Stimulated activated naive CD8-positive, alpha-beta T cell treated with anti-CD3 and anti-CD28 coated beads, Interleukin-15, Interleukin-2, amounts not matched to agents 100 U/mL and 50 U/mL, for 24 hours (primary cell): ENCODE measurements at regions not wholly inside any gene's neighbourhood (a gene's known extent, or its start where the extent isn't known, plus 50 kb on each side); places are given as distances from the start of the nearest gene placed in this dataset.
"Not testable (repeated sequence)": the region's sequence is repeated elsewhere in the genome, so short reads cannot be mapped to it uniquely, and the experiment has no call there.

Source experiments
- ATAC-seq: fragments of 150-1000 bp; cut with Tn5 transposase; one replicate; pipeline ENCODE4 v1.10.0; 2021
- DNase-seq: peaks from one replicate; pipeline ENCODE4 v3.0.0; 2021

DNA sequence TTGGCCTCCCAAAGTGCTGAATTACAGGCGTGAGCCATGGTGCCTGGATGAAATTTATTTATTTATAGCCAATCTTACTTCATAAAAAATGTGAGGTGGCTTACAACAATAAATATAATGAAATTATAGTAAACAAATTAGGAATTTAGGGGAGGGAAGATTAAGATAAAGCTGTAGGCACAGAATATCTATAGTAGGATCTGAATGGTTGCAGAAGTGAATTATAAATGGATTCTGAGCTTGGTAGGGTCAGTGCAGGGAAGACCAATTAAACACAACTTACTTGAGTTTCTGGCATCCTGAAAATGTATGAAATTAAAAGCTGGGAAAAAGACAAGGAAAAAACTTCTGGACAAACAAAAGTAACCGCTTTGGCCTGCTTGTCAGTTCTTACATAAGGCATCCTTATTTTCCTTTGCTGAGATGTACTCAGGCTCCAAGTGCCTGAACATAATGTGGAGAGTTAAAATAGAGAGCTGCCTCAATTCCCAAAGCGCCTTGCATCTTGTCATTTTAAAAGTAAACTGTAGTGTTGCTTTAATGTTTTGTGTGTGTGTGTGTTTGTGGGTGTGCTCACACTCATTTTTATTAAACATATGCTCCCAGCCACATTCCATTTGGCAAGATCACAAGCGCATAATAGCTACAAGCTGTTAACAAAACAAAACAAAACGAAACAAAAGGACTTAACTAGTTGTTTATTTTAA lies 247.3 kb downstream of the S1PR1 start:
- no peak for ATAC-seq
- DNase-seq, result no peak

DNA sequence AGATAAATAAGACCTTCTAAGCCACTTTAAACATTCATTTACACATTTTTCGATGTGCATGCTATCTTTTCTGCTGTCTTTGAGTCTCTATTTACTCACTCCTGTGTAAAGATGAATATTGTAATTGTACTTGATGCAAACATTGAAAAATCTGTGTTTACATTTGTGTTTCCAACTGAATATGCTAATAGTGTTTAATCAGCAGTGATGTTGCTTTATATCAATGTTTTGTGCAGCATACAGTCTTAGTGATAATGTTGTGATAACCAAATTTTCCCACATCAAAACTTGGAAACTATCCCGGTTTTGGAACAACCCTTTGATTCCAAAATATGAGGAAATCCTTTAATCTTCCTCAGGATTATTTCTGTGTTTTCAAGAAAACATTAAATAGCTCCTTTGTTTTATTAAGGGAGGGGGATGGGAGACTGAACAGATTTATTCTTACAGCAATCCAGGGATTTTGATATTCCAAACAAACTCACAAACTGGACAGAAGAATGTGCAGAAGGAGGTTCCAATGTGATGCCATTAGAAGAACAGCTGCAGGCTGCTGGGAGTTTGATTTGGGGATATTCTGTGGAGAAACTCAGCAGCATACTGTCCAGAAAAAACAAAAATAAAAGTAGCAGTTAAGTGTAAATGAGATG lies 248.0 kb downstream of the S1PR1 start:
- ATAC-seq (no peak), DNase-seq (no peak)

DNA sequence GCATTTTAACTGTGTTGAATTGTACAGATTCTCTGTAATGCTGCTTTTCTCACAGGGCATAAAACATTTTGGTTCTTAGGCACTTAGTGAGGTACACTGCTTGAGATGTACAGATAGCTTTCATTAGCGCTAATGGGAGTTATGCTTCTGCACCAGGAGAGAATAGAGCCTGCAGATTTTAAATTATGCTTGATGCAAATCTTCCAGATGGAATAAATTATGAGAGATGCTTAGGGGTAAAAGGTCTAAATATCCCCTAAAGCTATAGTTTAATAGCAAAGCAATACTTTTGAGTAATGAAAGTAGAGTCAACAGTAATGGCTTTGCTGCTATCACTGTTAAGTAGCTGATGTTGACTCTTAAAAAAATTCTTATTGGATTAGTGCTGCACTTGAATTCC lies 248.9 kb downstream of the S1PR1 start:
- ATAC-seq, result no peak

DNA sequence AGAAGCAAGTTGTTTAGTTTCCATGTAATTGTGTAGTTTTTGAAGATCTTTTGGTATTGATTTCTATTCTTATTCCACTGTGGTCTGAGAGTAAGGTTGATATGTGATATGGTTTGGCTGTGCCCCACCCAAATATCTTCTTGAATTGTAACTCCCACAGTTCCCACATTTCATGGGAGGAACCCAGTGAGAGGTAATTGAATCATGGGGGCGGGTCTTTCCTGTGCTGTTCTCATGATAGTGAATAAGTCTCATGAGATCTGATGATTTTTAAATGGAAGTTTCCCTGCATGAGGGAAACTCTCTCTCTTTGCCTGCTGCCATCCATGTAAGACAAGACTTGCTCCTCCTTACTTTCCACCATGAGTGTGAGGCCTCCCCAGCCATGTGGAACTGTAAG lies 255.3 kb downstream of the S1PR1 start:
- not testable (repeated sequence) for ATAC-seq, DNase-seq

More for the DNA sequence above, 248.9 kb downstream of the S1PR1 start:
- no peak for DNase-seq

DNA sequence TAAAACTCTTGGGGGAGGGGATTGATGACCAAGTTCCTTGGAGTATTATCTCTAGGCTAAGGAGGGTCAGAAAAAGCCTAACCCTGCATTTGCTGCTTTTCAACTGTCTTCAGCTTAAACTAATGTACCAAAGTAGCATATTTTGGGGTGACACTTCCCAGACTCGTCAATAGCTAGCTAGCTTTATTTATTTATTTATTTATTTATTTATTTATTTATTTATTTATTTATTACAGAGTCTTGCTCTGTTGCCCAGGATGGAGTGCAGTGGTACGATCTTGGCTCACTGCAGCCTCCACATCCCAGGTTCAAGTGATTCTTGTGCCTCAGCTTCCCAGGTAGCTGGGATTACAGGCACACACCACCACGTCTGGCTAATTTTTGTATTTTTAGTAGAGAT lies 257.1 kb downstream of the S1PR1 start:
- DNase-seq, ATAC-seq: not testable (repeated sequence)

DNA sequence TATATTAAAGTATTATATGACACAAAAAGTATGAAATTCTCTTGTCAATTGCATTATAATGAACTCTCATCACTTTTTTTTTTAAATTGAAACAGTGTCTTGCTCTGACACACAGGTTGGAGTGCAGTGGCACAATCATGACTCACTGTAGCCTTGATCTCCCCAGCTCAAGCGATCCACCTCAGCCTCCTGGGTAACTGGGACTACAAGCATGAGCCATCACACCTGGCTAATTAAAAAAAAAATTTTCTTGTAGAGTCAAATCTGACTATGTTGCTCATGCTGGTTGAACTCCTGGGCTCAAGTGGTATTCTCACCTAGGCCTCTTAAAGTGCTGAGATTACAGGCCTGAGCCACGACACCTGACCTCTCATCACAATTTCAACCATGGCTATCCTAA lies 259.3 kb downstream of the S1PR1 start:
- ATAC-seq (peak; percentile 46), DNase-seq (no peak)

DNA sequence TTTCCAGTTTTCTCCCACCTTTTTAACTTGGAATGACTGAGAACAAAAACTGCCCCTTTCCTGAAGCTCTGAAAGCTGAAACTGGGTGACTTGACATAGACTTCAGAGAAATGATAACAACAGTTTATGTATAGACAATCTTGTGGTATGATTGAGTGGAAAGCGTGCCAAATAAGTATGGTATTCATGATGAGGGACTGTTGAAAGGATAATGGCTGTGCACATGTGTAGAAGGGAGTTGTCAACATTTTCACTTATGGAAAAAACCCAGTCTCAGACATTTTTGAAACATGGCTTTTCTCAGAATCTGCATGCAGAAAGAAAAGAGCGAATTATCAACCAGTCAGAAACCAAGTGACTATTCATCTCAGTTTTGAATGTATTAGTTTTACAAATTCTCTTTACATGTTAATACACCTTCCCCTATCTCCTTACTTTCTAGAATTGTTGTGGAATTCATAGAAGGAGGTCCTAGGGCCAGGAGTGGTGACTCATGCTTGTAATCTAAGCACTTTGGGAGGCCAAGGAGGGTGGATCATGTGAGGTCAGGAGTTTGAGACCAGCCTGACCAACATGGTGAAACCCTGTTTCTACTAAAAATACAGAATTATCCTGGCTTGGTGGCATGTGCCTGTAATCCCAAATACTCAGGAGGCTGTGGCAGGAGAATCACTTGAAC lies 261.2 kb downstream of the S1PR1 start:
- ATAC-seq, result no peak
- DNase-seq, result no peak

DNA sequence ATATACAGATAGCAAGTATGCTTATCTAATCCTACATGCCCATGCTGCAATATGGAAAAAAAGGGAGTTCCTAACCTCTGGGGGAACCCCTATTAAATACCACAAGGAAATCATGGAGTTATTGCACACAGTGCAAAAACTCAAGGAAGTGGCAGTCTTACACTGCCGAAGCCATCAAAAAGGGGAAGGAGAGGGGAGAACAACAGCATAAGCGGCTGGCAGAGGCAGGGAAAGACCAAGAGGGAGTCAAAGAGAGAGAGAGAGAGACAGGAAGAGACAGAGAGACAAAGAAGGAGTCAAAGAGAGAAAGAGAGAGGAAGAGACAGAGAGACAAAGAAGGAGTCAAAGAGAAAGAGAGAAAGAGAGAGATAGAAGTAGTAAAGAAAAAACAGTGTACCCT lies 267.3 kb downstream of the S1PR1 start:
- not testable (repeated sequence) for DNase-seq, ATAC-seq

DNA sequence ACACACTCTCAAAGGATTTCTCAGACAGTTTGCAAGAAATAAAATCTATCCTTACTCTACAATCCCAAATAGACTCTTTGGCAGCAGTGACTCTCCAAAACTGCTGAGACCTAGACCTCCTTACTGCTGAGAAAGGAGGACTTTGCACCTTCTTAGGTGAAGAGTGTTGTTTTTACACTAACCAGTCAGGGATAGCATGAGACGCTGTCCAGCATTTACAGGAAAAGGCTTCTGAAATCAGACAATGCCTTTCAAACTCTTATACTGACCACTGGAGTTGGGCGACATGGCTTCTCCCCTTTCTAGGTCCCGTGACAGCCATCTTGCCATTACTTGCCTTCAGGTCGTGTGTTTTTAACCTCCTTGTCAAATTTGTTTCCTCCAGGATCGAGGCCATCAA lies 268.4 kb downstream of the S1PR1 start:
- not testable (repeated sequence) for ATAC-seq, DNase-seq

DNA sequence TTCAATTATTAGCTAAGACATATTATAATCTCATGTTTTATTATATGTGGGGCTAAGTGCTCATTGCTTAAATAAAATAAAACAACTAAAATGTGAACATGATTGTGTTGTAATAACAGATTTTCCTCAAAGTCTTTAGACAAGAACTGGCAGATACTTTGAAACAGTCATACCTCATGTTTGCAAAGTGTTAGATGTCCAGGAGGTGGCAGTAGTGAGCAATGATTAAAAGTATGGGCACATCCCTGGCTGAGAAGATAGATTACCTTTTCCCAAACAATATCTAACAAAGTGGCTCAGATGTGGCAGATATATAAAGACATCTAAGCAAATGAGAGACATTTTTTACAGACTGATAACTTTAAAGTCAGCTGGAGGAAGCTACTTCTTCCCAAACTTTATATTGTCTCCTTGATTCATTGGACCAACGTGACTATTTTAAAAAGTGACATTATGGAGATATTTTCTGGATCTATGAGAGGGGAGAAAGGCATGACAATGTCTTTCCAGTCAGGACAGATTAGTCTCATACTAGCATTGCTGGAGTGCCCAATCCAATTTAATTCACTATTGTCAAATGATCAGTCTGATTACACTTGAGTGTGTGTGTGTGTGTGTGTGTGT lies 269.8 kb downstream of the S1PR1 start:
- DNase-seq (peak; percentile 33), ATAC-seq (no peak)

DNA sequence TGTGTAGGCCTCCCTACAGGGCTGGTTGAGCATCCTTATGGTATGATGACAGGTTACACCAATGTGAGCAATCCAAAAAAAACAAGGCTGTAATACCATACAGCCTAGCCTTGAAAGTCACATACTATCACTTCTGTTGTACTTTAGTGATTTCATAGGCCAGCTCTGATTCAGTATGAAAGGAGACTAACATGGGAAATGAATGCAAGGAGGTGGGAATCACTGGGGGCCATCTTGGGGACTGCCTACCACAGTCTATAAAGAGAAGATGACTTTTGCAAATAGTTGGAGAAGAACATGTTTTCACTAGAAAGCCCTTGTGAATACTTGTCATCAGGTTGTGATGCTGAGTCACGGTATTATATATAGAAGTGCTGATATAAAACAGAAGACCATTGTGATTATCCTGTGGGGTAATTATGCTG lies 270.7 kb downstream of the S1PR1 start:
- DNase-seq (no peak), ATAC-seq (no peak)

DNA sequence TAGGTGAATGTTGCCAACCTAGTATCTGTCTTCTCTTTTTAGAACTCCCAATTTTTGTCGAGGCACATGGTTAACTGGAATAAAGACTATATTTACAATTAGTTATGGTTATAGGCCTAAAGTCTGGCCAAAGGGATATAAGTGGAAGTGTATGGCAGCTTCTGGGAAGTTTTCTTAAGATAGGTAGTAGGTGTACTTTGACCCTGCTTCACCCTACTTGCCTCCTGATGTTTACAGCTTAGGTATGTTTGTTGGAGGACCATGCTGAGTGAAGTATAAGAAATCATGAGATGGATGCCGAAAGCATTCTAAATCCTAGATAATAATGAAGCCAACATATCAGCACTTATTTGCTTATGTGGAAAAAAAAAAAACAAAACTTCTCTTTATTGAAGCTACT lies 272.1 kb downstream of the S1PR1 start:
- DNase-seq, result no peak
- no peak for ATAC-seq

DNA sequence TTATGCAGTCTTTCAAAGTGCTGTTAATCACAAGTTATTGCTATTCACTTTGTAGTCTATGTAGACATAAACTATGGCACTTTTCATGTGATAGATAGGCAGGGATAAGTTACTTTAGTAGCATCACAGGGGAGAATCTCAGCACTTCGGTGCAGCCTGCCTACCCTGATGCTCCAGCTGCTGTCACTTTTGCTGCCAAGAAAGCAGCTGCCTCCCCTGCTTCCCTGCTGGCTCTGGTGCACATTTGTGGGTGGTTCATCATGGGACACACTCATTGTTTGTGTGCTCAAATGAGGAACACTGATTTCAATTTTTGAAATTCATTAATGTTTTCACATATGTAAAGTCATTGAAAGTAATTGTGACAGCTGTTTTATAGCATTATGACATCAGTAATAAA lies 272.6 kb downstream of the S1PR1 start:
- no peak for DNase-seq
- ATAC-seq, result no peak

DNA sequence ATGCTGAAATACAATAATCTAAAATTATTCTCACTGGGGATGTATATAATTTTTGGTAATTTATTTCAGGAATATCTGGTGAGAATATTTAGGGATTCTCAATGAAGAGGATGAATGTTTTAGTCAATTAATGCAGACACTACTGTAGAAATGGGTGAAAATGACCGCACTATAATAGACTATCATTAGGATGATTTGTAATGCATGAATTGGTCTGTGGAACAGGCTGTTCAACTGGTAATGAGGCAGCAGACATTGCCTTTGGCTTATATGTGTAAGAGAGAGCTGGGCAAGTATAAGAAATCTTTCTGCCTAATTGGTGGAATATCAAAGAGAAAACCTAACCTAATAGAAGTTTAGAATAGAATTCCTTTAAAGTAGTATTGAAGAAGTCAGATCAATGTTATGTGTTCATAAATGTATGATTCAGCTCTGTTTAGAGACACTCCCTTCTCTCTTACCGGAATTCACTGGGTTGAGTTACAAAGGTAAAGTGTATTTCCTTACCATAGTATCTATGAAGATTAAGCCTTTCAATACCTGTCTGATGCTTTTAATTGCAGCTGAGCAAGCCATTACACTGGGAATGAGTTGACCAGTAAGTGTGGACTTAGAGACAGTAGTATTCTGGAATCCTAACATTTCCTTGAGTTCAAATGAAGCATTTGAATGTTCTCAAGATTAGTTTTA lies 274.5 kb downstream of the S1PR1 start:
- DNase-seq (no peak), ATAC-seq (no peak)

DNA sequence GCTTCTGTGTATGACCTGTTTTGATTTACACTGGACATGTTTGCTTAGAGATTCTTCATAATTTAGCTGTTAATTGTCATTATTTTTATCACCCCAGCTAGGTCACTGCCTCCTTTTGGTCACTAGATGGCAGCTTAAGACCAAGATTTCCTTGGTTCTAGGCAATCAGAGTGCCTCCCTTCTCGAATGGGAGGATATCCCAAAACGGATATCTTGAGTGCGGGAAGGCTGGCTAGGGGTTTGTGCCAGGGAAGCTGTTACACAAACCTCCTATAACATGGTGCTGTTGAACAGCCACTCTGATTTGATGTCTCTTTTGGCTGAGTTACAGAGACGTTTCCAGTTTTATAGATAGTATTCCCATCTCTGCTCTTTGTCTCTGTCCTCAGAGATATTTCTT lies 283.5 kb downstream of the S1PR1 start:
- DNase-seq, result no peak
- peak; percentile 65 for ATAC-seq

DNA sequence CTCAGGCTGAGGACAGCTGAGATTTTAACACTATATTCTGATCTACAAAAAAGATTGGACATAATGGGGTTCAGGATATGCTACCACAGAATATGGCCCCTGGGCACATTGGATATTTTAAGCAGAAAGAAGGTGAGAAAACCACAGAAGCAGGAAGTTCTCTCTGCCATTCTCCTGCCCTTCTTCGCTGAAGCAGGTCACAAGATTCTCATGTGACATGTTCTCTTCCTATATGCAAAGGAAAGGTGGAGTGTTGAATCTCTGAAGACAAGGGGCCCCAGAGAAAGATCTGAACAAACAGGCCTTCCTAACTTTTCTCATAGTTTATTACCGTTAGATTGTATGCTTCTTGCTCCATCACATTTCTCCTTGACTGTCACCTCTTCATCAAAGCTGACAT lies 285.7 kb downstream of the S1PR1 start:
- ATAC-seq (no peak), DNase-seq (no peak)

DNA sequence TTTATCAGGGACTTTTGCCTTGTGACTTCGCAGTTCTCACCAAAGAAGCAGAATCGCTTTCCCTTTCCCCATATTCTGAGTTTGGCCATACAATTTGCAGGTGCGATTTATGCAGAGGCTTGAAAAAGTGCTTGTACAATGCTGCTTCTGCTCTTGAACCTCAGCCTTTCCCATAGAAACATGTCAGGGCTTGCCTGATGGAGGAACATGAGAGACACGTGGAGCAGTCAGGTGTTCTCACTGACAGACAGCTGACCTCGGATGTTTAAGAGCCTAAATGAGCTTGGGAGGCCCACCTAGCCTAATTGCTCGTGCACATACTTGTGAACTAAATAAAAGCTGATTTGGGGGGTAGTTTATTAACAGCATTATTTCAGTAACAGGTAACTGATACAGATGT lies 290.0 kb downstream of the S1PR1 start:
- no peak for ATAC-seq
- no peak for DNase-seq

DNA sequence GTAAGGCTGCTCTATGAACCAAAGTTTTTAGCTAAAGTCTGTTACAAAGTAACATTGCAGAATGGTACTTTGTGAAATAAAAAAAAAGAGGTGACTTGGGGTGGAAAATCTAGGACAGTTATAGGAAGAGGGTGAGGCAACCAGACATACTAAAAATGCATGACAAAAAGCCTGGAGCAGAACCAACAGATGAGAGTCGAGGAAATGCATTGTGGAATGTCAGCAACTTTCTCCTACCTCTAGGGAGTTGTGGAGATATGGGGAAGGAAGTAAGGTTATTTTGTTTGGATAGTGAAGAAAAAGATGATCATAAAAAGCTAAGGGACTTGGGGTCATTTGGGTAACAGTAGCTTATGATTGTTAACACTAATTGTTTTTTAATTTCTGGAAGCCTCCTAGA lies 295.6 kb downstream of the S1PR1 start:
- ATAC-seq (no peak), DNase-seq (no peak)

DNA sequence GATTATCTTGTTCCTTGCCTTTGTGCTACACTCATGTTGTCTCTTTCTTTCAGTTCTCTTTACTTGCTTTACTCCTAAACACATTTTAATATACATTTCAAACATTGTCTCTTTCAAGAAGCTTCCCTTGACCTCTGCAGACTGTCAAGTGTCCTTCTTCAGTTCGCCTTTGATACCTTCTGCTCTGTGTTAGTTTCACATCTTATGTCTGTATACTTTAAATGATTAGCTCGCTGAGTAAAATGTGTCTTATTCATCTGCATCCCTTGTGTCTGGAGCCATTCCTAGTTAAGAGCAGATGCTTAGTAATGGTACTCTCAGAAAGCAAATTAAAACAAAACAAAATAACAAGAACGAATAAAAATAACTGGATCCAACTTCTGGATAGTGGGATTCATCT lies 303.3 kb downstream of the S1PR1 start:
- no peak for DNase-seq
- no peak for ATAC-seq

DNA sequence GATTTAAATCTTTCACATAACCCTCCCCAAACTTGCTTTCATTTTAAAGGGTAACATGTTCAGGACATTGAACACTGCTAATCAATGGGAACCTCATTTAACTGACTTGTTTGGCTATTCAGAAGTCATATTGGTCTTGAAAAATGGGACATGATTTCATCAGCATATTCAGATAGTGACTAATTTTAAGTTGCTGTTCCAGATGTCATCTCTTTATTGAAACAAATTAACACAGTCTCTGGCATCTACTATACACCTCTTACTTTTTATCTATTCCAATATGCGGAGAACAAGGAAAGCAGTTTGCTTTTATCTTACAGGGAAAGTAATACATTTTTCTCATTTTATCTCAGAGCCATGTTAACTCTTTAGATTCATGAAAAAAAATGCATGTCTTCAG lies 310.1 kb downstream of the S1PR1 start:
- no peak for DNase-seq
- ATAC-seq, result no peak

DNA sequence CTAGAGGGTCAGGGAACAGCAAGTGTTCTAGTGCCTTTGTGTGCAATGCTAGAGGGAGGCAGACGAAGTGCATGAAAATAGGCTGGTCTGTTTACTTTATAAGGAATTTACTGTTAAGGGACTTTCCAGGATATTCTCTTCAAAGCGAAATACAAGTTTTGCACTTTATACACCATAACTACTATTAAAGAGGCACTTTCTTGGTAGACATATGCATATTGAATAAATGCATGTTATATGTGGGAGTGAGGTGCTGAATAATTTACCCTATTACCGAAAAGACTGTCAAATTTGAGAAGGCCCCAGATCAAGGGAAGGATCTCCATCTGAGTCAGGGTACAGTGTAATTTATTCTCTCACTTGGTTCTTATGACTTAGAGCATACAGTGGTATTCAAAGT lies 310.5 kb downstream of the S1PR1 start:
- no peak for ATAC-seq
- no peak for DNase-seq

DNA sequence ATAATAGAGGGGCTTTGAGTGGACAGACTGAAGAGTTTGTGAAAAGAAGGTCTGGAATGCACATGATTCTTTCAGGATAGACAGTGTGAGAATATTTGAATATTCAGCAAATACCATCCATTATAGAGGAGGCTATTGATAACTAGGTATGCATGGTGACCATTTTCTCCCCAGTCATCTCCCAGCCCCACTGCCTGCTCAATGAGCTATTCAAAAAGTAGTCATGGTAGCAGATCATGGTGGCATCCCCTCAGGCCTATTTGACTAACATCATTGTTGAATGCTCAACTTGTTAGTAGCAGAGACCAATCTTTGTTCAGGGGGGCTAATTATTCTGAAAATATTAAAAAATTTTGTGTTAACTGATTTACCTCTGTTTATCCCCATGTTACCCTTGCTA lies 311.6 kb downstream of the S1PR1 start:
- no peak for ATAC-seq
- no peak for DNase-seq
